Hematopoietic multipotent progenitor cell treated with erythropoietin and hydrocortisone succinate and interleukin-3 and kit ligand, for 15 days (in vitro differentiated cells): ENCODE measurements at regions not wholly inside any gene's neighbourhood (a gene's known extent, or its start where the extent isn't known, plus 50 kb on each side); places are given as distances from the start of the nearest gene placed in this dataset.

Experiments used
- DNase-seq: peaks from one replicate; pipeline ENCODE4 v3.0.0-alpha.2; 2015; ENCODE audit warnings: low spot score

- DNase-seq, result no peak
Observed at GRCh38 chr11:122451911-122452310, 203.6 kb upstream of the UBASH3B start.

- no peak for DNase-seq
Observed at GRCh38 chr11:122441666-122442035, 213.9 kb upstream of the UBASH3B start.

- DNase-seq, result no peak
Observed at GRCh38 chr11:122440811-122441665, 214.5 kb upstream of the UBASH3B start.

GRCh38 chr11:122439866-122440810 lies 215.4 kb upstream of the UBASH3B start:
- no peak for DNase-seq

- DNase-seq, result no peak
Observed at GRCh38 chr11:122436188-122436555, 219.3 kb upstream of the UBASH3B start.

- no peak for DNase-seq
Observed at GRCh38 chr11:122435540-122436187, 219.9 kb upstream of the UBASH3B start.

- no peak for DNase-seq
Observed at GRCh38 chr11:122434786-122435185, 220.7 kb upstream of the UBASH3B start.

GRCh38 chr11:122430490-122430889 lies 225.0 kb upstream of the UBASH3B start:
- DNase-seq, result no peak

GRCh38 chr11:122426073-122426472 lies 229.4 kb upstream of the UBASH3B start:
- DNase-seq, result no peak

GRCh38 chr11:122424636-122425035 lies 230.9 kb upstream of the UBASH3B start:
- no peak for DNase-seq

- DNase-seq, result no peak
Observed at GRCh38 chr11:122423886-122424285, 231.6 kb upstream of the UBASH3B start.

GRCh38 chr11:122423273-122423672 lies 232.2 kb upstream of the UBASH3B start:
- DNase-seq, result no peak

- DNase-seq, result no peak
Observed at GRCh38 chr11:122422682-122423081, 232.8 kb upstream of the UBASH3B start.

GRCh38 chr11:122421702-122422101 lies 233.8 kb upstream of the UBASH3B start:
- DNase-seq, result no peak

GRCh38 chr11:122418032-122418431 lies 237.5 kb upstream of the UBASH3B start:
- no peak for DNase-seq

- DNase-seq, result no peak
Observed at GRCh38 chr11:122414406-122415018, 241.0 kb upstream of the UBASH3B start.

GRCh38 chr11:122413677-122414076 lies 241.8 kb upstream of the UBASH3B start:
- no peak for DNase-seq

GRCh38 chr11:122412581-122412980 lies 242.9 kb upstream of the UBASH3B start:
- DNase-seq, result no peak

- no peak for DNase-seq
Observed at GRCh38 chr11:122406466-122406865, 249.1 kb upstream of the UBASH3B start.

GRCh38 chr11:122405547-122406341 lies 249.8 kb upstream of the UBASH3B start:
- DNase-seq, result no peak

- no peak for DNase-seq
Observed at GRCh38 chr11:122404571-122404970, 251.0 kb upstream of the UBASH3B start.
